Left ventricle myocardium superior (tissue), 1 donor: ENCODE measurements at regions not wholly inside any gene's neighbourhood (a gene's known extent, or its start where the extent isn't known, plus 50 kb on each side); places are given as distances from the start of the nearest gene placed in this dataset.
A peak's percentile ranks its signal among the peaks of the same experiment; 100 is the strongest.
"Not testable (repeated sequence)": the region's sequence is repeated elsewhere in the genome, so short reads cannot be mapped to it uniquely, and the experiment has no call there.

Experiments
- ATAC-seq: fragments of 200-7000 bp; cut with Tn5 transposase; one replicate; pipeline ENCODE4 v1.9.1; 2020; ENCODE audit warnings: mild to moderate bottlenecking, moderate library complexity
- DNase-seq: peaks from one replicate; pipeline ENCODE4 v3.0.0-alpha.2; 2020
- intact Hi-C: fragments of 100-400 bp; cut with micrococcal nuclease; formaldehyde crosslinking; loops from one replicate; pipeline ENCODE4 v1.11.0; 2022
- donor health status: DM: no; HTN: yes; CAD: no; lungs with severe emphysema.

- DNase-seq, ATAC-seq, intact Hi-C loops: not testable (repeated sequence)
These were observed 132.5 kb downstream of the DSEL start for GRCh38 chr18:67384057-67384456.

- intact Hi-C loops = no loop called here
- DNase-seq (no peak), ATAC-seq (no peak)
These were observed 134.8 kb downstream of the DSEL start for GRCh38 chr18:67381608-67382150.

GRCh38 chr18:67380867-67381266 is 135.7 kb downstream of the DSEL start:
- DNase-seq = no peak
- no peak for ATAC-seq

GRCh38 chr18:67379981-67380380 is 136.5 kb downstream of the DSEL start:
- intact Hi-C loops = no loop called here
- DNase-seq = no peak
- ATAC-seq = no peak

More at GRCh38 chr18:67380867-67381266, 135.7 kb downstream of the DSEL start:
- intact Hi-C loops = no loop called here

- DNase-seq (no peak), ATAC-seq (no peak)
- intact Hi-C loops = no loop called here
These were observed 140.1 kb downstream of the DSEL start for GRCh38 chr18:67376372-67376771.

GRCh38 chr18:67373636-67374035 is 142.9 kb downstream of the DSEL start:
- no peak for ATAC-seq
- intact Hi-C loops = no loop called here
- DNase-seq = no peak

- intact Hi-C loops = no loop called here
- no peak for ATAC-seq
- DNase-seq = no peak
These were observed 149.0 kb downstream of the DSEL start for GRCh38 chr18:67367540-67367939.

GRCh38 chr18:67363694-67364093 is 152.8 kb downstream of the DSEL start:
- intact Hi-C loops = no loop called here
- ATAC-seq = peak; percentile 61
- no peak for DNase-seq

GRCh38 chr18:67362906-67363305 is 153.6 kb downstream of the DSEL start:
- no peak for DNase-seq
- intact Hi-C loops = no loop called here
- ATAC-seq = no peak

- peak; percentile 30 for DNase-seq
These were observed 156.4 kb downstream of the DSEL start for GRCh38 chr18:67359873-67360838.

GRCh38 chr18:67358947-67359346 is 157.6 kb downstream of the DSEL start:
- ATAC-seq (no peak), DNase-seq (no peak)
- intact Hi-C loops = no loop called here

More at GRCh38 chr18:67359873-67360838, 156.4 kb downstream of the DSEL start:
- intact Hi-C loops = no loop called here
- ATAC-seq = peak; percentile 97

- intact Hi-C loops = no loop called here
- DNase-seq (no peak), ATAC-seq (no peak)
These were observed 161.8 kb downstream of the DSEL start for GRCh38 chr18:67354692-67355091.

GRCh38 chr18:67354091-67354490 is 162.4 kb downstream of the DSEL start:
- no peak for DNase-seq
- intact Hi-C loops = no loop called here
- ATAC-seq = no peak

GRCh38 chr18:67347438-67347837 is 169.1 kb downstream of the DSEL start:
- ATAC-seq = no peak

GRCh38 chr18:67342159-67342558 is 174.4 kb downstream of the DSEL start:
- DNase-seq (no peak), ATAC-seq (no peak)
- intact Hi-C loops = no loop called here

More at GRCh38 chr18:67347438-67347837, 169.1 kb downstream of the DSEL start:
- no peak for DNase-seq
- intact Hi-C loops = no loop called here

GRCh38 chr18:67337696-67338095 is 178.8 kb downstream of the DSEL start:
- intact Hi-C loops = no loop called here
- DNase-seq = no peak
- no peak for ATAC-seq

- intact Hi-C loops = no loop called here
- DNase-seq (no peak), ATAC-seq (no peak)
These were observed 184.7 kb downstream of the DSEL start for GRCh38 chr18:67331857-67332256.

- DNase-seq (no peak), ATAC-seq (no peak)
- intact Hi-C loops = no loop called here
These were observed 197.4 kb downstream of the DSEL start for GRCh38 chr18:67319109-67319508.

GRCh38 chr18:67318651-67319050 is 197.9 kb downstream of the DSEL start:
- no peak for ATAC-seq
- DNase-seq = no peak
- intact Hi-C loops = no loop called here

- intact Hi-C loops = no loop called here
- ATAC-seq (no peak), DNase-seq (no peak)
These were observed 205.7 kb downstream of the DSEL start for GRCh38 chr18:67310826-67311225.

- DNase-seq (no peak), ATAC-seq (no peak)
- intact Hi-C loops = no loop called here
These were observed 207.7 kb downstream of the DSEL start for GRCh38 chr18:67308819-67309218.
